ENCODE measurements at regions not wholly inside any gene's neighbourhood (a gene's known extent, or its start where the extent isn't known, plus 50 kb on each side); places are given as distances from the start of the nearest gene placed in this dataset.

DNA sequence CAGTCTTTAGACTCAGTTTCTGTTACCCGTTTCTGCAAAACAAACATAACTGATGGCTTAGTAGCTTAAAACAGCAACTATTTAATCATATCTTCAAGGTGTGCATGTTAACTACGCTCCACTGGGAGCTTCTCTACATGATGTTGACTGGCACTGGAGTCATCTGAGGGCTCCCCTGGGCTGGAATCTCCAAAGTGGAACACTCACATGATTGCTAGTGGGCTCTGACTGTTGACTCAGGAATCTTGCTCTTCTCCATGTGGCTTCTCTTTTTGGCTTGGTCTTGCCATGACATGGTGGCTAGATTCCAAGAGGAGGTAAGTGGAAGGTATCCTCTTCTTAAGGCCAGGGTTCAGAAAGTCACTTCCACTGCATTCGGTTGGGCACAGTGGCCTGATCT lies 160.8 kb downstream of the PMAIP1 start:
- Histone ChIP-seq H3K4me3 (ENCODE audit: low read depth, low read length) (no peak overlapping the region), H3K4me1 (ENCODE audit: control insufficient read depth, insufficient read depth, low read length) (no peaks in the 10 kb centered on the region), H3K9me3 (ENCODE audit: control insufficient read depth, insufficient read depth, low read depth, low read length) (no peaks in the 10 kb centered on the region), H3K36me3 (ENCODE audit: control insufficient read depth in 2 of 2, insufficient read depth in 1 of 2, low read length in 2 of 2) (no peaks in the 10 kb centered on the region), H3K27ac (ENCODE audit: extremely low read depth, low read depth, low read length) (no peak overlapping the region)
- no peak for TF ChIP-seq ZNF837 (tag by site-specific recombination; IDR thresholded peaks at IDR 0.05)
- TF ChIP-seq, protein P1, sequence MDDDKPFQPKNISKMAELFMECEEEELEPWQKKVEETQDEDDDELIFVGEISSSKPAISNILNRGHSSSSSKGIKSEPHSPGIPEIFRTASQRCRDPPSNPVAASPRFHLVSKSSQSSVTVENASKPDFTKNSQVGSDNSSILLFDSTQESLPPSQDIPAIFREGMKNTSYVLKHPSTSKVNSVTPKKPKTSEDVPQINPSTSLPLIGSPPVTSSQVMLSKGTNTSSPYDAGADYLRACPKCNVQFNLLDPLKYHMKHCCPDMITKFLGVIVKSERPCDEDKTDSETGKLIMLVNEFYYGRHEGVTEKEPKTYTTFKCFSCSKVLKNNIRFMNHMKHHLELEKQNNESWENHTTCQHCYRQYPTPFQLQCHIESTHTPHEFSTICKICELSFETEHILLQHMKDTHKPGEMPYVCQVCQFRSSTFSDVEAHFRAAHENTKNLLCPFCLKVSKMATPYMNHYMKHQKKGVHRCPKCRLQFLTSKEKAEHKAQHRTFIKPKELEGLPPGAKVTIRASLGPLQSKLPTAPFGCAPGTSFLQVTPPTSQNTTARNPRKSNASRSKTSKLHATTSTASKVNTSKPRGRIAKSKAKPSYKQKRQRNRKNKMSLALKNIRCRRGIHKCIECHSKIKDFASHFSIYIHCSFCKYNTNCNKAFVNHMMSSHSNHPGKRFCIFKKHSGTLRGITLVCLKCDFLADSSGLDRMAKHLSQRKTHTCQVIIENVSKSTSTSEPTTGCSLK (tag by site-specific recombination; IDR thresholded peaks at IDR 0.05), result no peak
- TF ChIP-seq ZBTB7A (tag by site-specific recombination; IDR thresholded peaks at IDR 0.05; ENCODE audit: low read depth), result no peak
- no peak for TF ChIP-seq ZNF777 (tag by site-specific recombination; IDR thresholded peaks at IDR 0.05; ENCODE audit: borderline replicate concordance)
- TF ChIP-seq ZNF843 (tag by site-specific recombination; IDR thresholded peaks at IDR 0.05), result no peak
- no peak for TF ChIP-seq ZNF624 (tag by site-specific recombination; IDR thresholded peaks at IDR 0.05)
- no peak for TF ChIP-seq ZNF548 (tag by site-specific recombination; IDR thresholded peaks at IDR 0.05)
- CTCF ChIA-PET, result no interaction called here
- POLR2A ChIA-PET, result no interaction called here

DNA sequence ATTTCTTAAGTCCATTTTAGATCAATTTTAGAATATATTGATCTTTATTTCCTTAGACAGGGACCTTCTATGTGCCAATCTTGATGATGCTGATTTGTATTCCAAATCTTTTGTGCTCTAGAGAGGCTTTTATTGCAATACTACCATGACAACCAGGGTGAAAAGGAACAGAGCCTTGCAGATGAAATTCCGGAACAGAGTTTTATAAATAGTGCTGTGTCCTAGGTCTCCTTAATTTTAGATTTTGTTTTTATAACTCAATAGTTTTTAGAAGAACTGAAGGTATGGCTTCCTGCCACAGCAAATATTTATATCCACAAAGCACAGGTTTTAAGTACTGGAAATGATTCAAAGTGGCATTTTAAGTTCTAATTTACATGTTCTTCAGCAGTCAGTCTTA lies 160.2 kb downstream of the PMAIP1 start:
- CTCF ChIA-PET, result no interaction called here

DNA sequence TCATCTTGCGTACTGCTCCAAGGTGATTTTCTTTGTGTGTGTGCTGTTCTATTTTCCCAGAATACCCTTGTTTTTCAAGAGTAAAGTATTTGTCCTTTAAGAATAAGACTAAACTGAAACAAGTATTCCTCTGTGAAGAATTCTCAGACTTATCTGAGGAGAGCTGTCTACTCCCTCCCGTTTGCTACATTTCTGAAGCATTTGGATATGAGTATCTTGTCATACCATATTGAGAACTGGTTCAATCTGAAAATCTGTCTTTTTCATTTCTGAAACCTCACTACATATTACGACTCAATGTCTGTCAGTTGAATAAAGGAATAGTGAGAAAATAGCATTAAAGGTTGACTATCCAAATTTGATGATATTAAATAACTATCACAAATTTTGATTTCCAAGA lies 159.4 kb downstream of the PMAIP1 start:
- Histone ChIP-seq H3K9me3 (ENCODE audit: control insufficient read depth, insufficient read depth, low read depth, low read length) (no peaks in the 10 kb centered on the region), H3K27ac (ENCODE audit: extremely low read depth, low read depth, low read length) (no peak overlapping the region), H3K4me3 (ENCODE audit: low read depth, low read length) (no peak overlapping the region), H3K36me3 (ENCODE audit: control insufficient read depth in 2 of 2, insufficient read depth in 1 of 2, low read length in 2 of 2) (no peaks in the 10 kb centered on the region), H3K4me1 (ENCODE audit: control insufficient read depth, insufficient read depth, low read length) (no peaks in the 10 kb centered on the region)
- TF ChIP-seq SP3 (tag by site-specific recombination; IDR thresholded peaks at IDR 0.05), result no peak
- TF ChIP-seq, protein P2, sequence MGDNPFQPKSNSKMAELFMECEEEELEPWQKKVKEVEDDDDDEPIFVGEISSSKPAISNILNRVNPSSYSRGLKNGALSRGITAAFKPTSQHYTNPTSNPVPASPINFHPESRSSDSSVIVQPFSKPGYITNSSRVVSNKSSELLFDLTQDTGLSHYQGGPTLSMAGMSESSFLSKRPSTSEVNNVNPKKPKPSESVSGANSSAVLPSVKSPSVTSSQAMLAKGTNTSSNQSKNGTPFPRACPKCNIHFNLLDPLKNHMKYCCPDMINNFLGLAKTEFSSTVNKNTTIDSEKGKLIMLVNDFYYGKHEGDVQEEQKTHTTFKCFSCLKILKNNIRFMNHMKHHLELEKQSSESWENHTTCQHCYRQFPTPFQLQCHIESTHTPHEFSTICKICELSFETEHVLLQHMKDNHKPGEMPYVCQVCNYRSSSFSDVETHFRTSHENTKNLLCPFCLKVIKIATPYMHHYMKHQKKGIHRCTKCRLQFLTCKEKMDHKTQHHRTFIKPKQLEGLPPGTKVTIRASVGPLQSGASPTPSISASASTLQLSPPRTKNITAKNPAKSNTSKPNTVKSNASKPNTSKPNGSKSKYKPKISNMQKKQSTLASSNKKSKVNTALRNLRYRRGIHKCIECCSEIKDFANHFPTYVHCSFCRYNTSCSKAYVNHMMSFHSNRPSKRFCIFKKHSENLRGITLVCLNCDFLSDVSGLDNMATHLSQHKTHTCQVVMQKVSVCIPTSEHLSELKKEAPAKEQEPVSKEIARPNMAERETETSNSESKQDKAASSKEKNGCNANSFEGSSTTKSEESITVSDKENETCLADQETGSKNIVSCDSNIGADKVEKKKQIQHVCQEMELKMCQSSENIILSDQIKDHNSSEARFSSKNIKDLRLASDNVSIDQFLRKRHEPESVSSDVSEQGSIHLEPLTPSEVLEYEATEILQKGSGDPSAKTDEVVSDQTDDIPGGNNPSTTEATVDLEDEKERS (tag by site-specific recombination; IDR thresholded peaks at IDR 0.05), result no peak
- CTCF ChIA-PET, result interaction anchor here (0.7 to 0.8 kb wide), 3 partner anchors 20 to 517 kb away, joined by 3 to 4 read pairs (median 3); no protein-coding TSS in a partner anchor
- POLR2A ChIA-PET, result no interaction called here

More for the DNA sequence above, 160.2 kb downstream of the PMAIP1 start:
- H3K4me1 ChIP-seq (ENCODE audit: control insufficient read depth, insufficient read depth, low read length), result no peaks in the 10 kb centered on the region
- H3K36me3 ChIP-seq (ENCODE audit: control insufficient read depth in 2 of 2, insufficient read depth in 1 of 2, low read length in 2 of 2), result no peaks in the 10 kb centered on the region
- POLR2A ChIA-PET, result no interaction called here
- no peak overlapping the region for H3K27ac ChIP-seq (ENCODE audit: extremely low read depth, low read depth, low read length)
- H3K4me3 ChIP-seq (ENCODE audit: low read depth, low read length), result no peak overlapping the region
- no peak for TF ChIP-seq ZNF776 (tag by site-specific recombination; IDR thresholded peaks at IDR 0.05; ENCODE audit: borderline replicate concordance)
- no peak for TF ChIP-seq MEIS1 (CRISPR knock-in tag; IDR thresholded peaks at IDR 0.05; ENCODE audit: borderline replicate concordance)
- no peak for TF ChIP-seq ZNF266 (tag by site-specific recombination; IDR thresholded peaks at IDR 0.05; ENCODE audit: low read depth)
- TF ChIP-seq GLIS2 (tag by site-specific recombination; IDR thresholded peaks at IDR 0.05), result no peak
- no peak for TF ChIP-seq ZNF555 (tag by site-specific recombination; conservative IDR thresholded peaks at IDR 0.05)
- TF ChIP-seq, protein P3, sequence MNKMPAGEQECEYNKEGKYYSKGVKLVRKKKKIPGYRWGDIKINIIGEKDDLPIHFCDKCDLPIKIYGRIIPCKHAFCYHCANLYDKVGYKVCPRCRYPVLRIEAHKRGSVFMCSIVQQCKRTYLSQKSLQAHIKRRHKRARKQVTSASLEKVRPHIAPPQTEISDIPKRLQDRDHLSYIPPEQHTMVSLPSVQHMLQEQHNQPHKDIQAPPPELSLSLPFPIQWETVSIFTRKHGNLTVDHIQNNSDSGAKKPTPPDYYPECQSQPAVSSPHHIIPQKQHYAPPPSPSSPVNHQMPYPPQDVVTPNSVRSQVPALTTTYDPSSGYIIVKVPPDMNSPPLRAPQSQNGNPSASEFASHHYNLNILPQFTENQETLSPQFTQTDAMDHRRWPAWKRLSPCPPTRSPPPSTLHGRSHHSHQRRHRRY (tag by site-specific recombination; IDR thresholded peaks at IDR 0.05), result no peak
- TF ChIP-seq ZNF112 (tag by site-specific recombination; IDR thresholded peaks at IDR 0.05), result no peak
- TF ChIP-seq ZNF350 (tag by site-specific recombination; IDR thresholded peaks at IDR 0.05), result no peak
- no peaks in the 10 kb centered on the region for H3K9me3 ChIP-seq (ENCODE audit: control insufficient read depth, insufficient read depth, low read depth, low read length)

All from HEK293 (cell line).